HEK293 (cell line): ENCODE measurements at regions not wholly inside any gene's neighbourhood (a gene's known extent, or its start where the extent isn't known, plus 50 kb on each side); places are given as distances from the start of the nearest gene placed in this dataset.

ENCODE experiments used
- YY1 ChIP-seq: fragments of 450-650 bp; formaldehyde crosslinking; IDR thresholded peaks from 2 replicates; pipeline ENCODE4 v1.5.1; 2018; ENCODE audit warnings: missing biosample characterization, missing genetic modification characterization
- TF ChIP-seq, protein P1 (sequence below): fragments of 450-650 bp; formaldehyde crosslinking; IDR thresholded peaks from 2 replicates; pipeline ENCODE4 v1.5.1; 2016; ENCODE audit warnings: missing biosample characterization, missing genetic modification characterization

- TF ChIP-seq, protein P1, sequence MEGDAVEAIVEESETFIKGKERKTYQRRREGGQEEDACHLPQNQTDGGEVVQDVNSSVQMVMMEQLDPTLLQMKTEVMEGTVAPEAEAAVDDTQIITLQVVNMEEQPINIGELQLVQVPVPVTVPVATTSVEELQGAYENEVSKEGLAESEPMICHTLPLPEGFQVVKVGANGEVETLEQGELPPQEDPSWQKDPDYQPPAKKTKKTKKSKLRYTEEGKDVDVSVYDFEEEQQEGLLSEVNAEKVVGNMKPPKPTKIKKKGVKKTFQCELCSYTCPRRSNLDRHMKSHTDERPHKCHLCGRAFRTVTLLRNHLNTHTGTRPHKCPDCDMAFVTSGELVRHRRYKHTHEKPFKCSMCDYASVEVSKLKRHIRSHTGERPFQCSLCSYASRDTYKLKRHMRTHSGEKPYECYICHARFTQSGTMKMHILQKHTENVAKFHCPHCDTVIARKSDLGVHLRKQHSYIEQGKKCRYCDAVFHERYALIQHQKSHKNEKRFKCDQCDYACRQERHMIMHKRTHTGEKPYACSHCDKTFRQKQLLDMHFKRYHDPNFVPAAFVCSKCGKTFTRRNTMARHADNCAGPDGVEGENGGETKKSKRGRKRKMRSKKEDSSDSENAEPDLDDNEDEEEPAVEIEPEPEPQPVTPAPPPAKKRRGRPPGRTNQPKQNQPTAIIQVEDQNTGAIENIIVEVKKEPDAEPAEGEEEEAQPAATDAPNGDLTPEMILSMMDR (tag by site-specific recombination): no peak
- no peak for TF ChIP-seq YY1 (tag by site-specific recombination)
Measured at GRCh38 chr1:170445096-170445495, 86.9 kb upstream of the GORAB start.
